ENCODE measurements at regions not wholly inside any gene's neighbourhood (a gene's known extent, or its start where the extent isn't known, plus 50 kb on each side); places are given as distances from the start of the nearest gene placed in this dataset.

- TF ChIP-seq CTCF (IDR thresholded peaks at IDR 0.05; ENCODE audit: low read length) (no peak), EZH2 (IDR thresholded peaks at IDR 0.05; ENCODE audit: borderline replicate concordance, low read length) (no peak)
Measured at GRCh38 chr6:149261364-149262040, 56.0 kb upstream of the TAB2 start.
